ENCODE measurements at regions not wholly inside any gene's neighbourhood (a gene's known extent, or its start where the extent isn't known, plus 50 kb on each side); places are given as distances from the start of the nearest gene placed in this dataset.

GRCh38 chr2:108125581-108125980, 114.2 kb upstream of the SULT1C3 start:
- no peak overlapping the region for H3K4me3 ChIP-seq
- no peaks in the 10 kb centered on the region for H3K9me1 ChIP-seq (ENCODE audit: control insufficient read depth, insufficient read depth, low read length)
- BruUV-seq (replicated peaks), result no TSS peak
- no peak overlapping the region for H2AFZ ChIP-seq (ENCODE audit: low read depth, low read length)
- H3K4me2 ChIP-seq (ENCODE audit: insufficient read depth, low read length), result no peak overlapping the region
- H3K27me3 ChIP-seq (ENCODE audit: control insufficient read depth in 2 of 2, insufficient read depth in 2 of 2, low read length in 2 of 2), result no peaks in the 10 kb centered on the region
- no peaks in the 10 kb centered on the region for H3K4me1 ChIP-seq (replicated peaks in 1 of 2; ENCODE audit: control insufficient read depth in 2 of 2, insufficient read depth in 2 of 2, low read length in 2 of 2)
- H3K9me3 ChIP-seq (replicated peaks; ENCODE audit: control insufficient read depth, insufficient read depth, low read depth, low read length), result no peaks in the 10 kb centered on the region
- no peak overlapping the region for H3K27ac ChIP-seq (ENCODE audit: extremely low read depth, low read depth, low read length)
- CTCF ChIA-PET (ENCODE audit: low intra/inter-chr PET ratio), result no interaction called here
- H4K20me1 ChIP-seq (replicated peaks; ENCODE audit: control insufficient read depth, insufficient read depth, low read length), result no peaks in the 10 kb centered on the region
- in situ Hi-C loops (cut with MboI), result no loop called here
- FAIRE-seq, result no peak
- ATAC-seq, result no peak
- intact Hi-C loops (cut with micrococcal nuclease), result no loop called here
- no peak overlapping the region for H3K9ac ChIP-seq (ENCODE audit: insufficient read depth in 1 of 2, low read depth in 2 of 2, low read length in 2 of 2)
- no peak for DNase-seq (ENCODE audit: extremely low read depth in 1 of 4, low spot score in 3 of 4)
- H3K36me3 ChIP-seq (ENCODE audit: control insufficient read depth, insufficient read depth, low read length), result no peaks in the 10 kb centered on the region
- TF ChIP-seq PCBP1 (IDR thresholded peaks at IDR 0.05; ENCODE audit: low read depth, low read length, poor library complexity, severe bottlenecking) (no peak), CHD2 (IDR thresholded peaks at IDR 0.05; ENCODE audit: low read depth, low read length) (no peak), MAFF (IDR thresholded peaks at IDR 0.05; ENCODE audit: low read length) (no peak), HNRNPH1 (optimal IDR thresholded peaks at IDR 0.05; ENCODE audit: low read depth, low read length) (no peak), RCOR1 (IDR thresholded peaks at IDR 0.05; ENCODE audit: borderline replicate concordance in 1 of 2, low read depth in 2 of 2, low read length in 2 of 2) (no peak), ZZZ3 (IDR thresholded peaks at IDR 0.05) (no peak), NCOA2 (IDR thresholded peaks at IDR 0.05; ENCODE audit: partially characterized antibody in 2 of 2) (no peak), RHOXF2B (CRISPR knock-in tag; conservative IDR thresholded peaks at IDR 0.05) (no peak), ZNF280A (IDR thresholded peaks at IDR 0.05; ENCODE audit: low read depth, partially characterized antibody) (no peak), FOXJ2 (tag; IDR thresholded peaks at IDR 0.05) (no peak)
- 0% methylated on average over 1 of the region's 1 CpG for WGBS (ENCODE audit: insufficient coverage, low coverage, missing lambda C conversion rate)
- H3K79me2 ChIP-seq (ENCODE audit: control insufficient read depth, insufficient read depth, low read length), result no peaks in the 10 kb centered on the region
- POLR2A ChIA-PET, result no interaction called here
